ENCODE measurements at regions not wholly inside any gene's neighbourhood (a gene's known extent, or its start where the extent isn't known, plus 50 kb on each side); places are given as distances from the start of the nearest gene placed in this dataset.
"Not testable (repeated sequence)": the region's sequence is repeated elsewhere in the genome, so short reads cannot be mapped to it uniquely, and the experiment has no call there.

DNA sequence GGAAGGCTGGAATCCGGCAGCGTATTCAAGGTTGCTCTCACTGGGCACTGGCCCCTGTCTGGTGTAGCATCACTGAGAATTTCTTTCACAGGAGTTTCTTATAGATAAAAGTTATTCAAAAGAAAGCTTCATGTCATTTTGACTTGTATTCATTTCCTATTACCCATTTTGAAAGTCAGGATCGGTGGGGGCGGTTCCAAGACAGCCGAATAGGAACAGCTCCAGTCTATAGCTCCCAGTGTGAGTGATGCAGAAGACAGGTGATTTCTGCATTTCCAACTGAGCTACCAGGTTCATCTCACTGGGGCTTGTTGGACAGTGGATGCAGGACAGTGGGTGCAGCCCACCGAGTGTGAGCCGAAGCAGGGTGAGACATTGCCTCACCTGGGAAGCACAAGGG is 51.5 kb upstream of the CDC42EP3 start:
- not testable (repeated sequence) for DNase-seq (ENCODE audit: low read depth, low spot score)

GRCh38 chr2:37730037-37730818 is 58.8 kb upstream of the CDC42EP3 start:
- no peak for DNase-seq (ENCODE audit: low read depth, low spot score)

DNA sequence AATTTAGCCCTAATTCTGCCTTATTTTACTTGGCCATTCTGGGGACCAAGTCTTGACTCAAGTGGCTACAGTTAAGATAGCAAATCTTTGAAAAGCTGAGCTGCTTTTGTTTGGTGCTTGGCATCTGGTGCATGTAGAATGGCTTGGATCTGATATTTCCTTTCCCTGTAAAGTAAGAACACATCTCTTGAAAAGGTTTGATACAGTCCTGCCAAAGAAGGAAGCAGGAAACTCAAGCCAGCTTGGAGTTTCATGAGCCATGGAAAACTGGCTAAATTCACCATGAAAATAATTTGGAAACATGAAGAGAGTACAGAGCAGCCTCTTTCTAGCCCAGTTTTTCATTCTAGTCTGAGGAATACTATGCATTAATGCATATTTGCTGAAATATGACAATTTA is 61.0 kb upstream of the CDC42EP3 start:
- not testable (repeated sequence) for DNase-seq (ENCODE audit: low read depth, low spot score)

DNA sequence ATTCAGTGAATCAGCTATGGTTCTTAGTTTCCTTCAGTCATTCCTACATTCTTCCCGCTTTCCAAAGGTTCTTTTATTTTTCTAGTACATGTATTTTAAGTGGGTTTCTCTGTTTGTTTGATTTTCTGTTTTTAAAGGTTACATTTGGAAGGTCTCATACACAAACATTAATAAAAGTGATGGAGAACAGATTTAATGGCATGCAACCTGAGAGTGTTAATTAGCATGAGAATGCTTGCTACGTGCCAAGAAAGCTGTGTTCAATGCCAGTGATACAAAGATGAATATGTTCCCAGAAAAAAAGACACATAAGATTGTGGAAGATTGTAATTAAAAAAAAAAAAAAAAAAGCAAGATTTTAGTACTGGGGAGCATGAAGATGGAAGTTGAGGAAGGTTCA is 61.8 kb upstream of the CDC42EP3 start:
- DNase-seq (ENCODE audit: low read depth, low spot score) = no peak

- DNase-seq (ENCODE audit: low read depth, low spot score) = not testable (repeated sequence)
Observed at GRCh38 chr2:37733955-37734354, 62.5 kb upstream of the CDC42EP3 start.

GRCh38 chr2:37734891-37735523 is 63.6 kb upstream of the CDC42EP3 start:
- DNase-seq (ENCODE audit: low read depth, low spot score) = not testable (repeated sequence)

DNA sequence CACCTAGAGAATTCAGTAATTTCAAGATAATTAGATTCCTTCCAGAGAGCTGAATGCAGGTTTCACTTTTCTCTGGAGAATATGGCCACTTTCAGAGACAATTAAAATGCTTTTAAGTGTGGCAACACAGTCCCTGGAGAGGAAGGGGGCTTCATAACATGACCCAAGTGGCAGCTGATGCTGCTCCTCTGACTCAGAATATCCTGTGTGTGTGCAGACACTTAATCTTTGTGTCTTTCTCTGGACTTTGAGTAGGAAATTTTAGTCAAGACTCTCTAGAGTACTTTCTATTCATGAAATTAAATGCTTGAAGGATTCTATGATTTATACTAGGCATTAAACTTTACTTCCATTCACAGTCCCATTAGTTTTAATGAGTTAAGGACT is 64.1 kb upstream of the CDC42EP3 start:
- DNase-seq (ENCODE audit: low read depth, low spot score) = not testable (repeated sequence)

DNA sequence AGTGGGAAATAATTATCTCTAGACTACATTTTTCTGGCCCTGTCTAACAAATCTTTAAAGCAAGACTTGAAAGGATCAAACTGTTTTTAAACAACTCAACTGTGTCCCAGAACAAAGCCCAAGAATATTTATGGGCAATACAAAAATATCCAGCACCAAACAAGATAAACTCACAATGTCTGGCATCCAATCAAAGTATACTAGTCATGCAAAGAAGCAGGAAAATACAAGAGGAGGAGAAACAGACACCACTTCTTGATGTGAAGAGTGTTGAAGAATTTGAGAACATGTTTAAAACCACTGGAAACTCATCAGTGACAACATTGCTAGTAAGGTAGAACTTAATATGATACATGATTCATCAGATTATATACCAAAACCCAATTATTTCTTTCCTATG is 66.1 kb upstream of the CDC42EP3 start:
- no peak for DNase-seq (ENCODE audit: low read depth, low spot score)

DNA sequence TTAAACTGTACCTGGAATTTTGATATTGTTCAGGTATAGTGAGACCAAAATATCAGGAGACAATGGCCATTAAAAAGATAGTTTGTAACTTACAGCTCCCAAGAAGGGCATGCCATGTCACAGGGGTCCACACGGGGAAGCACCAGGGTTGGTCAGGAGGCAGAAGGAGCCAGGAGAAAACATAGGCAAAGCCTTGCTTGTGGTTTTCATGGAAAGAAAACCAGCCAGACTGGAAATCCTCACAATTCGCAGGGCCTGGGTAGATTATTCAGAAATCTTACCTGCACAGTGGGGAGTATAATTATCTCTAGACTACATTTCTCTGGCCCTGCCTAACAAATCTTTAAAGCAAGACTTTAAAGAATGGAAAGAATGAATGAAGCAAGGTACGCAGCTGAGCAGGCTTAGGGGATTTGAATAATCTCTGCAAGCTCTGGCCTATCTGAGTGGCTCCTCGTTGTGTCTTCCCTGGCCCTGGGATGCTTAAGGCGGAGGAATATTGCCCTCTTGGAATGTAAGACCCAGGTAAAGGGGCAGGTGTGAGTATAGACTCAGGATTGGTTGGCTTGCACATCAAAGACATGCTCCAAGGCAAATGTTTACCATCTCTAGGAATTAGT is 66.9 kb upstream of the CDC42EP3 start:
- no peak for DNase-seq (ENCODE audit: low read depth, low spot score)

DNA sequence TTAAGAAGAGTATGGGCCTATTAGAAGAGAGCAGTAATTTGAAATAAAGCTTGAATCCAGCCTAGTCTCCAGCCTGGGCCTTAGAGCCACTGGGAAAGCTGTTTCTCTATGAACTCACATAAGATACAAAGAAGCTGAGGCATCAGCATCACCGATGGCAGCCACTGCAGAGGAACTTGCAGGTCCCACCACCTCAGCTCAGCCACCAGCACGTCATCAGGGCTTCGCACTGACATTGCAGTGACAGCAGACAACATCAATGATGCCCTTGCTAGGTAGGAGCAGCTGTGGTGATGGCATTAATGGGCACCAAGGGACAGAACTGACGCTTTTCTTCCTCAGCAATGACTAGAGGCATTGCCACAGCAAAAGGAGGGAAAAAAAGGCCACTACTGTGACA is 67.7 kb upstream of the CDC42EP3 start:
- DNase-seq (ENCODE audit: low read depth, low spot score) = no peak

GRCh38 chr2:37740164-37740739 is 68.8 kb upstream of the CDC42EP3 start:
- no peak for DNase-seq (ENCODE audit: low read depth, low spot score)

DNA sequence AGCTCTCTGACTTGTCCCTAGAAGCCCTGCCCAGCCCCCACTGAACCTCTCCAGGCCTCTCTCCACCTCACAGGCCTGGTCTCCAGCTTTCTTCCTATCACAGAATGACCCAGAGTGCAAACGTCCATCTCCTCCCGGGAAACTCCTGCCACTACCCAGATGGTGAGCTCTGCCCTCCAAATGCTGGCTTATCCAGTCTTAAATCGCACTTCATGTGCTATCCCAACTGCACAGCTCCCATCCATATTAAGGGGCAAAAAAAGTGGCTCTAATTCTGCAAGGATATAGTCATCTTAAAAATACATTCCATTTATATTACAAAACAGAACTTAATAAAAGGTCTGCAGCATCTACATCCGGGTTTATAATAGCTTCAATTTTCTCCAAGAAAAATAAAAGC is 70.8 kb upstream of the CDC42EP3 start:
- no peak for DNase-seq (ENCODE audit: low read depth, low spot score)

GRCh38 chr2:37744010-37744409 is 72.6 kb upstream of the CDC42EP3 start:
- no peak for DNase-seq (ENCODE audit: low read depth, low spot score)

- not testable (repeated sequence) for DNase-seq (ENCODE audit: low read depth, low spot score)
Observed at GRCh38 chr2:37744961-37745360, 73.5 kb upstream of the CDC42EP3 start.

- DNase-seq (ENCODE audit: low read depth, low spot score) = not testable (repeated sequence)
Observed at GRCh38 chr2:37746011-37746410, 74.6 kb upstream of the CDC42EP3 start.

DNA sequence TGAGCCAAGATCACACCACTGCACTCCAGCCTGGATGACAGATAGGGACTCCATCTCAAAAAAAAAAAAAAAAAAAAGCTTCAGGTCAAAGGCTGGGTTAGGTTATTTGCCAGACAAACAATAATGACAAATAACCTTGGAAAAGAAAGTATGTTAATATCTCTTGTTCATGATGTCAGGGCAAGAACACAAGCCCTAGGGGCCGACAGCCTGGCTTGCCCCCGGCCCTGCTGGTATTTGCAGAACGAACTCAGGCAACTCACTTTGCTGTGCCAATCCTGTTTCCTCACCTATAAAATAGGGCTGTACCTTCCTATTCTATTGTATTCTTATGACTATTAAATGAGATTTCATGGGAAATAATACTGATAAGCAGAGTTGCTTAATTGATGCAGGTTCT is 75.4 kb upstream of the CDC42EP3 start:
- no peak for DNase-seq (ENCODE audit: low read depth, low spot score)

GRCh38 chr2:37748541-37748940 is 77.1 kb upstream of the CDC42EP3 start:
- DNase-seq (ENCODE audit: low read depth, low spot score) = no peak

- DNase-seq (ENCODE audit: low read depth, low spot score) = not testable (repeated sequence)
Observed at GRCh38 chr2:37750286-37750685, 78.8 kb upstream of the CDC42EP3 start.

- no peak for DNase-seq (ENCODE audit: low read depth, low spot score)
Observed at GRCh38 chr2:37752766-37753165, 81.3 kb upstream of the CDC42EP3 start.

DNA sequence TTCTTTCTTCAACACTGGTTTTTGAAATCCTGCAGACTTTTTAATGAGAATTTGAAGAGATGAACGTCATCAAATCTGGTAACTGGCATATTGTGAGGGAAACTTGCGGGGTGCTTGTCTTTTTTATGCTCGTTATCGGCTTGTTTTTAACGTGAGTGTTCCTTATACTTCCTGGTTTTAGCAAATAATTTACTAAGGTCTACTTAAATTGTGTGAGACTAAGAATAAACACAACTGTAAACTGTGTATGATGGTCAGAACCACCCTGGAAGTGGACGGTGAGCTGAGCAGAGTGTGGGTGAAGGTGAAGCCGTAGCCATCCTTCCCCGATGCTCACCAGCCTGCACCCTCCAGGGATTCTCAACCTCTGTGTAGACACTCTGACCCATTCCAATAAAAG is 82.3 kb upstream of the CDC42EP3 start:
- no peak for DNase-seq (ENCODE audit: low read depth, low spot score)

DNA sequence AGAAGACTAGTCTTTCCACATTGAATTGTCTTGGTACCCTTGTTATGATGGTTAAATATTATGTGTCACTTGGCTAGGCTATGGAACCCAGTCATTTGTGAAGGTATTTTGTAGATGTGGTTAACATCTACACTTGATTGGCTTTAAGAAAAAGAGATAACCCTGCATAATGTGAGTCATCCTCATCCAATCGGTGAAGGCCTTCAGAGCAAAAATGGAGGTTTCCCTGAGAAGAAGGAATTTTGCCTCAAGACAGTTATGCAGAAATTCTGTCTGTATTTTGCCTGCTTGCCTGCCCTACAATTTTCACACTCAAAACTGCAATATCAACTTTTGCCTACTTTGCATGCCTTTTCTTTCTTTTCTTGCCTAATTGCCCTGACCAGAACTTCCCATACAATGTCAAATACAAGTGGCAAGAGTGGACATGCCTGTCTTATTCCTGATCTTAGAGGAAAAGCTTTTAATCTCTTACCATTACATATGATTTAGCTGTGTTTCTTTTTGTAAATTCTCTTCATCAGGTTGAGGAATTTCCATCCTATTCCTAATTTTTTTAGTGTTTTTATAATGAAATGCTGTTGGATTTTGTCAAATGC is 84.6 kb upstream of the CDC42EP3 start:
- DNase-seq (ENCODE audit: low read depth, low spot score) = not testable (repeated sequence)

GRCh38 chr2:37757456-37757855 is 86.0 kb upstream of the CDC42EP3 start:
- DNase-seq (ENCODE audit: low read depth, low spot score) = not testable (repeated sequence)
